ENCODE measurements at regions not wholly inside any gene's neighbourhood (a gene's known extent, or its start where the extent isn't known, plus 50 kb on each side); places are given as distances from the start of the nearest gene placed in this dataset.
"Not testable (repeated sequence)": the region's sequence is repeated elsewhere in the genome, so short reads cannot be mapped to it uniquely, and the experiment has no call there.

GRCh38 chr9:129418451-129418850 lies 202.4 kb downstream of the C9orf50 start:
- in situ Hi-C loops (cut with MboI; ENCODE audit: low sequenced_read_pairs), result no loop called here

GRCh38 chr9:129416821-129417539 lies 203.9 kb downstream of the C9orf50 start:
- in situ Hi-C loops (cut with MboI; ENCODE audit: low sequenced_read_pairs), result no loop called here

DNA sequence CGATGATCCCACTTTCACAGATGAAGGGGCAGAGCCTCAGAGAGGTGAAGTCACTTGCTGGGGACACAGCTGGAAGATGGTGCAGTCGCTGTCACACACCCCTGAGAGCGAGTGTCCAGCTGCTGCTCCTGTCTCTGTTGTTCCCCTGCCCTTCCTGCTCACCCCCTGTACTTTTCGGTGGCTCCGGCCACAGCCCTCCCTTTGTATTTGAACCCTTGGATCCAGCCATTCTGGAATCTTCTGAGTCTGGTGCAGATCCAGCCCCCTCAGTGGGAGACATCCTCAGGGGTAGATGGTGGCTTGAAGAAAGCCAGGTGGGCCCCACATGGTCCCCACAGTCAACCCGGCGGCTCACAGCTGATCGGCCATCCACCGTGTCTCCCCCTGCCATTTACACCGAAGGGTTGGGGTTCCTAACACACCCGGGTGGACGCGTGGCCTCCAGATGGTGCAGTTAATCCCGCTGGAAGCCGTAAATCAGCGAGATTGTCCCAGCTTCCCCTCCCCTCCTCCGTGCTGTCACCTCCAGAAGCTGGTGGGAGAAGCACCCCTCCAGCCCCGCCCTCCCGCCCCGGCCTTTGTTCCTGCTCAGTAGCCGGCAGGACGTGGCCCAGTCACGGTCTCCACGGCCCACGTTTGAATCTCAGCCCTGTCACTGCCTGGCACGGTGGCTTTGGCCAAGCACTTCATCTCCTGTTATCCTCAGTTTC lies 204.8 kb downstream of the C9orf50 start:
- in situ Hi-C loops (cut with MboI; ENCODE audit: low sequenced_read_pairs), result no loop called here

DNA sequence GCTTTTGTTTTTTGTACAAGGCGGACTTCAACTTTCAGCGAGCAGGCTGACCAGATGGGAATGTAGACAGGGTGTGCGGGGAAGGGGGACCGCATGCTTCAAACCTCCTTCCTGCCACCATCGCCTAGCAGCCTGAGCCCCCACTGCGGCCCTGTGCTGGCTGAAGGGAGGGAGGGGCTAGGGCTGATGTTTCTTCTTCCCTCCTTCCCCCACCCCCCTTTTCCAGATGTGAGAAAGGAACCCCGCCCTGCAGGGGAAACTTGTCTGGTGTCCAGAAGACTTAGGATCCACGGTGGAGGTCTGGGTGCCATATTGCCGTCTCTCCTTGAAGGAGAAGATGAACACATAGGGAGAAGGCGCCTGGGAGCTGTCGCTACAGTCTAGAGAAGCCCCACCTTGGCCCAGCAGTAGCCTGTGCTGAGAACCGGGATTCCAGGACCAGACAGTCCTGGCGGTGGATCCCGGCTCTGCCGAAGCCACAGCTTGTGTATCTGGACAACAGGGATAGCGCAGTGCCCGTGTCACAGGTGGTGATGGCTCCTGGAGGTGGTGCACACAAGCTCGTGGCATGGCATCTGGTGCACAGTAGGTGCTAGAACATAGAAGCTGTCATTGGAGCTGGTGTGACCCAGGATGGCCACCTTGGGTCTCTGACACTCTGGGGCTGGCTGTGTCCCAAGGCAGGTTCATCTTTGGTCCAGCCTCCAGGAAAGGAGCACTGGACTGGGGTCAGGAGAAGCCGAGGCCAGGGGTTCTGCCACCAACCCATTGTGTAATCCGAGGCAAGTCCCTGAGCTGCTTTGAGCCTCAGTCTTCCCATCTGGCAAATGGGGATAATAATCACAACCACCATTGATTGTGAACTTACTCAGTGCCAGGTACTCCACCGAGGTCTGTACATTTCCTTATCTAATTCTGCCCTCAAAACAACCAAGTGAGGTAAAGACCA lies 205.6 kb downstream of the C9orf50 start:
- in situ Hi-C loops (cut with MboI; ENCODE audit: low sequenced_read_pairs), result no loop called here

DNA sequence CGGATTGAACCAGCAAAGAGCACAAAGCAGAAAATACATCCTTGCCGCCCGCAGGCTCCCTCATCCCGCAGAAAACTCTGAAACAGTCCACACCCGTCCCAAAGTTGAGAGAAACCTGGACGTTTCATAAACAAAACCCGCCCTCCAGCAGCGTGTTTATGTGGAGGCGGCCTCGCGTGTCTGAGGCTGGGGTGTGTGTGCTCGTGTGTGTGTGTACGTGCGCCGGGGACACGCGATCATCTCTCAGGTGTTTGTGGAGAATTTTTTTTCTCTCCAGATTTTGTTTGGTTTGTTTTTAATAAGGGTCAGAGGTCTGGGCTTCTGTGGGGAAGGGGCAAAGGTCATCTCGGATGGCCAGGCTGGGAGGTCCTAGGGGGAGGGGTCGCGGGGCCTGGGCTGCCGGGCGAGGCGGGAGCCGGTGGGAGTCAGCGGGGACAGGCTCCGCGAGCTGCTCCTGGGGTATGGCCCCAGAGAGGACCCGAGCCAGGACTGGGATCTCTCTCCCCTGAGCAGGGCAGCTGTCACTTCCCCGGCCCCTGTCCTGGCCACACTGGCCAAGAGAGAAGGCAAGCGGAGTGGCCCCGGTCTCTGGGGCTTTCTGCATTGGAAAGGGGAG lies 206.4 kb downstream of the C9orf50 start:
- in situ Hi-C loops (cut with MboI; ENCODE audit: low sequenced_read_pairs), result no loop called here

GRCh38 chr9:129413537-129414376 lies 207.1 kb downstream of the C9orf50 start:
- in situ Hi-C loops (cut with MboI; ENCODE audit: low sequenced_read_pairs), result no loop called here

DNA sequence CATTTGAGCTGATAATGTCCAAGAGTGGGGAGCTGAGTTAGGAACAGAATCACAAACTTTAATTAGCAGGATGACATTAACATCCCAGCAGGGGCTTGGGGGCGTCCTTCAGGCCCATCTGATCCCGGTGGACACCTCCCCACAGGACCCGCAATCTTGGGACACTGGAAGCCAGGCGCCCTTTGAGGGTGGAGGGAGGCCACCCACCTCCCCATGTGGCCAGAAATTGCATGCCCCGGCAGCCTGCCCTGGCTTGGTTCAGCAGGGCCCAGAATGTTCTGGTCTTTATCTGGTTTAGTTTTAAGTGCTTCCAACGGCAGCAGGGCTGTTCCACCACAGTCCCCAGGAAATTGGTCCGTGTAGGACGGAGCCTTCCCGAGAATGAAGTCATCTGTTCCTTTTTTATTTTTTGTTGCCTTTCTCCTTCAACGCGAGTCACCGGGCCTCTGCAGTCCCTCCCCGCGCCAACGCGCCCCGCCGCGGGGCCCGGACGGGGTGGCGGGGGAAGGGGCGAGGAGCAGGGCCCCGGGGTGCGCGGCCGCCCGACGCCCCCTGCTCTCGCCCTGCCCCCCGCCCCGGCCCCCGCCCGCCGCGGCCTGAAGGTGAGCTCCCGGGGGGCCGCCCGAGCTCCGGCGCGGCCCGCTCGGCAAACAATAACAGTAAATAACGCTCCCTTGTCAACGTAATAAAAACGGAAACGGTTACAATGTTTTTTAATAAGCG lies 207.9 kb downstream of the C9orf50 start:
- in situ Hi-C loops (cut with MboI; ENCODE audit: low sequenced_read_pairs), result no loop called here

DNA sequence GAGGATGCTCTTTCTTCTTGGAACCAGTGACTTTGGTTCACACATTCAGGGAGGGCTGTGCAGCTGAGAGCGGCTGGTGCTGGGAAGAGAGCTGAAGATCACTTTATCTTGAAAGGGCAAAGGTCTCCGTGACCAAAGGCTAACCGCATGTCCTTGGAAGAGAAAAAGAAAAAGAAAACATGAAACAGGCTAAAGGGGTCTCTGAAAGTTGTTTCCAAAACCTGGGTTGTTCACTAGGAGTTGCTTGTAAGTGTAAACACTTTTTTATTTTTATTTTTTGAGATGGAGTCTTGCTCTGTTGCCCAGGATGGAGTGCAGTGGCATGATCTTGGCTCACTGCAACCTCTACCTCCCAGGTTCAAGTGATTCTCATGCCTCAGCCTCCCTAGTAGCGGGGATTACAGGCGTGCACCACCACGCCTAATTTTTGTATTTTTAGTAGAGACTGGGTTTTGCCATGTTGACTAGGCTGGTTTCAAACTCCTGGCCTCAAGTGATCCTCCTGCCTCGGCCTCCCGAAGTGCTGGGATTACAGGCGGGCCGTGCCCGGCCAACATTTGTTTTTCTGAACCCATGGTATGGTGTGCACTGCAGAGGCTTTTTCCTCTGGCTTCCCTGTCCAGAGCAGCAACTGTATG lies 208.6 kb downstream of the C9orf50 start:
- in situ Hi-C loops (cut with MboI; ENCODE audit: low sequenced_read_pairs), result not testable (repeated sequence)

GRCh38 chr9:129411501-129412175 lies 209.3 kb downstream of the C9orf50 start:
- in situ Hi-C loops (cut with MboI; ENCODE audit: low sequenced_read_pairs), result no loop called here

- in situ Hi-C loops (cut with MboI; ENCODE audit: low sequenced_read_pairs), result no loop called here
Measured at GRCh38 chr9:129410226-129410625, 210.7 kb downstream of the C9orf50 start.

DNA sequence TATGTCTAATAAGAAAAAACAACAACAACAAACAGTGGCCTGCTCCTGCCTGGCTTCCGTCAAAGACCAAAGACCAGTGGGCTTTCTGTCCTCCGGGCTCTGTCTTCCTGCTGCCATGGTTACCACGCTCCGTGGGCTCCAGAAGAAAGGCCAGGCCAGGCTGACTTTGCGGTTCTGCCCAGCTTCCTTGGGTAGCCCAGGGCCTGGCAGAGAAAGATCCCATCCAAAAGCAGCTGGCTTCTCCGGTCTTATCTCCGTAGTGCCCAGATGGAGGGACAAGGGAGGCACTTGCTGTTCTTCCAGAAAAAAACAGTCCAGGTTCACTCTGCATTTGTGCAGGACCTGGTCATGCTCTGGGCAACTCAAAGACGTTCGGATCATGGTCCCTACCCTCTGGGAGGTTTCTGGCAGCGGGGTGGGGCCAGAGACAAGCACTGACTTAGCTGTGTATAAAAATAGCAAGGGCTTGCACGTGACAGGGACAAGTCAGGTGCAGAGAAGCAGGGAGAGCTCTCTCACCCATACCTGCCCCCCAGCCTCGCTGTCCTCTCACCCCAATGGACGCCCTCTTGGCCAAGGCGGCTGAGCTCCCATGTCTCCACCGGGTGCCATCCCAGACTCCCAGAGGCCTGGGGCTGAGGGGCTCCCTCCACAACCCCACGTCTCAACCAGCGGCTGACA lies 212.2 kb downstream of the C9orf50 start:
- in situ Hi-C loops (cut with MboI; ENCODE audit: low sequenced_read_pairs), result no loop called here

GRCh38 chr9:129407905-129408452 lies 212.9 kb downstream of the C9orf50 start:
- in situ Hi-C loops (cut with MboI; ENCODE audit: low sequenced_read_pairs), result no loop called here

- in situ Hi-C loops (cut with MboI; ENCODE audit: low sequenced_read_pairs), result no loop called here
Measured at GRCh38 chr9:129406278-129407225, 214.3 kb downstream of the C9orf50 start.

- in situ Hi-C loops (cut with MboI; ENCODE audit: low sequenced_read_pairs), result no loop called here
Measured at GRCh38 chr9:129405827-129406213, 215.1 kb downstream of the C9orf50 start.

DNA sequence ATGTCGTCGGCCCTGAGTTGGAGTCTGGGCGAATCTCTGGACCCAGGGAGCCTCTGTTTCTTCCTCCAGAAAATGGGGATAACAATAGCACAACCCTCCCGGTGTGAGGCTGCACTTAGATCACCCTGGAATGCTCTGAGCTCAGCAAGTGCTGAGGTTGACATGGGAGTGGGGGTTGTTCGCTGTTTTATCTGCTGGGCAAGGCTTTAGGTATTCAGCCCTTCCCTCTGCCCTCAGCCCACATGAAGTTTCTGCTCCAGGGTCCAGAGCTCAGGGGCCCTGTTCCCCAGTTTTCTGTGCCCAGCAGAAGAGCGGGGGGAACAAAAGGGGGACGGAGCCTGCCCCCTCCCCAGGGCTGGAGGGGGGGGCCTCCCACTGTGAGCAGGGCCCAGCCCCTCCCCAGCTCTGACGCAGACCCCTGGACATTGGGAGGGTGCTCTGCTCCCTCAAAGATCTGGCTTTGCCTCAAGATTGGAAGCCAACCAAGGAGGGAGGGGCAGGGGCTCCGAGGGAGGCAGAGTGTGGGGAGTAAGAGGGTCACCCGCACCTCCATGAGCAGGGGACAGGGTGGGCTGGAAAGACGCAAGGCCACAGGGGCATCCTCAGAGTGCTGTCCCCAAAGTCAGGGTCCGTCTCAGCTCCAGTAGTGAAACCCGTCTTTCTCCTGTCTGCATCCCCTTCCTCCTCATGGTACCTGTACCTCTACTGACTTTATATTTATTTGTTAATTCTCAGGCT lies 215.6 kb downstream of the C9orf50 start:
- in situ Hi-C loops (cut with MboI; ENCODE audit: low sequenced_read_pairs), result no loop called here

GRCh38 chr9:129404621-129405020 lies 216.3 kb downstream of the C9orf50 start:
- in situ Hi-C loops (cut with MboI; ENCODE audit: low sequenced_read_pairs), result no loop called here
